Activated CD8-positive, alpha-beta memory T cell treated with anti-CD3 and anti-CD28 coated beads, Interleukin-2, amount 10 ng/mL, durations not matched to agents 7 days and 5 days (primary cell): ENCODE measurements at regions not wholly inside any gene's neighbourhood (a gene's known extent, or its start where the extent isn't known, plus 50 kb on each side); places are given as distances from the start of the nearest gene placed in this dataset.

ENCODE experiments used
- ATAC-seq: fragments of 150-1000 bp; cut with Tn5 transposase; one replicate; pipeline ENCODE4 v1.10.0; 2021; ENCODE audit warnings: moderate library complexity
- CTCF ChIA-PET: fragments of 350-600 bp; sonication (Branson Sonifier 250); formaldehyde crosslinking; loops from one replicate; lab custom pipeline; 2021; ENCODE audit warnings: antibody characterized with exemption; lab: Charles Lee
- DNase-seq: peaks from one replicate; pipeline ENCODE4 v3.0.0-alpha.2; 2020
- H3K27ac Mint-ChIP-seq: one replicate; pipeline ENCODE4 v1.8.0; 2021; ENCODE audit warnings: mild to moderate bottlenecking, mixed read lengths
- H3K27me3 Mint-ChIP-seq: one replicate; pipeline ENCODE4 v1.8.0; 2021; ENCODE audit warnings: mixed read lengths
- H3K36me3 Mint-ChIP-seq: one replicate; pipeline ENCODE4 v1.8.0; 2021; ENCODE audit warnings: mild to moderate bottlenecking, mixed read lengths
- H3K4me1 Mint-ChIP-seq: one replicate; pipeline ENCODE4 v1.8.0; 2021; ENCODE audit warnings: mixed read lengths
- H3K4me3 Mint-ChIP-seq: one replicate; pipeline ENCODE4 v1.8.0; 2021; ENCODE audit warnings: mild to moderate bottlenecking, moderate library complexity, mixed read lengths
- H3K9me3 Mint-ChIP-seq: one replicate; pipeline ENCODE4 v1.8.0; 2022; ENCODE audit warnings: low read depth, mixed read lengths

DNA sequence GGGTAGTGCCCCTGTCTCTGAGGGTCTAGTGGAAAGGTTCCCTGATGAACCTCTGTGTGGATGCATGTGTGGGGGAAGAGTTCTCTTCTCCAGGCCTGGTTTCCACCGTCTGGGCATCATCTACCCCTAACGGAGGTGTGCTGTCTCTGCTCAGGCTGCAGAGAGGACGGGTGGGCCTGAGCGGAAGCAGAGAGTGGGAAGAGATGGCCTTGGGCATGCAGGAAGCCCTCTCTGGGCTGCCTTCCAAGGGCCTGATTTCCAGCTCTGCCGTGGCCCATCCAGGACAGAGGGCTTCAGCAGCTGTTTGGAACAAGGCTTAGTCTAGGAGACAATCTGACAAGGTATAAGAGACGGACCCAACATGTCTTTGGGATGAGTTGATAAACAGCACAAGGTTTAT lies 220.1 kb upstream of the DTNBP1 start:
- H3K4me3 Mint-ChIP-seq: no peak overlapping the region
- peaks cover 19% of the 10 kb centered on the region for H3K4me1 Mint-ChIP-seq
- H3K27me3 Mint-ChIP-seq: peaks cover 5% of the 10 kb centered on the region
- no peak overlapping the region for H3K27ac Mint-ChIP-seq
- no peaks in the 10 kb centered on the region for H3K36me3 Mint-ChIP-seq
- DNase-seq (no peak), ATAC-seq (no peak)
- CTCF ChIA-PET: no interaction called here
- H3K9me3 Mint-ChIP-seq: no peaks in the 10 kb centered on the region

DNA sequence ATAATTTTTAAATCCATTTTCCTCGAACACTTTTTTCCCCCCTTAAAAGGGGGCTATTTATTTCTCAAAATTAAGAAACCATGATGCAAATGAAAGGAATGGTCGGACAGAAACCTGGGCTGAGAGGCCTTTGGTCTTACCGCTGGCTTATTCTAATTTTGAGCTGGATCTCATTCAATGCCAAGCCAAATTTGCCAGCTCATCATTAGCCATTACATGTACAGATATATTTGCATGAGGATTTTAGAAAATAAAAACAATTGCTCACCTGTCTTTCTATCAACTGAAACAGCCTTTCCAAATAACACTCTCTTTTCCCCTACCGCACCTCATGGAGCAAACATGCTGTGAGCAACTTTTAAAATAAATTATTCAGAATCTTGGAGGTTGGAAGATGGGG lies 219.5 kb upstream of the DTNBP1 start:
- Mint-ChIP-seq H3K9me3 (no peaks in the 10 kb centered on the region), H3K27me3 (peaks cover 3% of the 10 kb centered on the region), H3K27ac (no peak overlapping the region), H3K4me3 (no peak overlapping the region), H3K4me1 (peaks cover 19% of the 10 kb centered on the region), H3K36me3 (no peaks in the 10 kb centered on the region)
- ATAC-seq: no peak
- DNase-seq: no peak
- CTCF ChIA-PET: no interaction called here

- CTCF ChIA-PET: interaction anchor here (1.4 kb wide), 1 partner anchor 190 kb away, joined by 3 read pairs; no protein-coding TSS in a partner anchor
- peaks cover 7% of the 10 kb centered on the region for H3K27me3 Mint-ChIP-seq
- H3K36me3 Mint-ChIP-seq: no peaks in the 10 kb centered on the region
- H3K9me3 Mint-ChIP-seq: no peaks in the 10 kb centered on the region
- peaks cover 27% of the 10 kb centered on the region for H3K4me1 Mint-ChIP-seq
- no peak for ATAC-seq
- no peak overlapping the region for H3K27ac Mint-ChIP-seq
- no peak for DNase-seq
- H3K4me3 Mint-ChIP-seq: no peak overlapping the region
Measured at GRCh38 chr6:15881150-15881549, 218.3 kb upstream of the DTNBP1 start.

- Mint-ChIP-seq H3K9me3 (no peaks in the 10 kb centered on the region), H3K36me3 (no peaks in the 10 kb centered on the region), H3K27me3 (peaks cover 7% of the 10 kb centered on the region), H3K4me1 (peaks cover 27% of the 10 kb centered on the region), H3K27ac (no peak overlapping the region), H3K4me3 (no peak overlapping the region)
- no peak for ATAC-seq
- no peak for DNase-seq
- CTCF ChIA-PET: interaction anchor here (1.0 to 1.4 kb wide), 4 partner anchors 19 to 303 kb away, joined by 3 to 4 read pairs (median 3); no protein-coding TSS in a partner anchor
Measured at GRCh38 chr6:15880262-15880973, 217.6 kb upstream of the DTNBP1 start.

DNA sequence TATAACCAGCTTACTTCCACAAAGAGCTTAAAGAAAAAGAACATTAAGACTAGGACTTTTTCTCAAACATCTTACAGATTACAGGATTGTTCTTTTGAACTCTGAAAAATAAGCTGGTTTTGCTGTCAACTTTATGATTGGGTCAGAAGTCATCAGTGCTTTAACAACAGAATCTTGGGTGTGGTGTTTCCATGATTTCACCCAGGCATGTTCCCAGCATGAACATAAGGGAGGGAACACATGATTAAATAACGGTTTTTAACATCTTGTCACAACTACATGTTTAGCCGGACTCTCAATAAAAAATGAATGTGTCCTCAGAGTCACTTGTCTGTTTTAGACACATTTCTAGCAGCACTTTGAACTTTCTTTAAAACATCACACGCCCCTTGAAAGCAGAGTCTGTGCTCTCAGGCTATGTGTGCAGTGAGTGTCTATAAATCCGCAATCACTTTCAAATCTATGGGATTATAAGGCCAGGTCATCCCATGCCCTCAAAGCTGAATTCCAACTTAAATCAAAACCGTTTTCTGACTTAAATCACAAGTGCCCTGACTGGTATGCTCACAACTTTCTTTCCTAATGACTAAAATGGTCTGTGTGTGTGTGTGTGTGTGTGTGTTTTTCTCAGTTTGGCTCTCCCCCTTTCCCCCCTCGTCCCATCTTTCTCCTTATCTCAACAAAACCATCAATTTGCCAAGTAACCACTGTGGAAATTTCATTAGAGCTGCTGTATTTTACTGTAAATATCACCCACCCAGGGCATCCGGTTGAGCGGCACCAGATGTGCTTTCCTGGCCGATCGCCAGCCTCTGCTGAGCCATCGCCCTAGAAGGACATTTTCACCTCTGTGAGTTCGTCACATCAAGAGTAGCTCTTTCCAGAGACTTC lies 216.8 kb upstream of the DTNBP1 start:
- Mint-ChIP-seq H3K27me3 (peaks cover 7% of the 10 kb centered on the region), H3K9me3 (no peaks in the 10 kb centered on the region), H3K4me1 (peaks cover 27% of the 10 kb centered on the region), H3K27ac (no peak overlapping the region), H3K36me3 (no peaks in the 10 kb centered on the region), H3K4me3 (no peak overlapping the region)
- ATAC-seq: peak; percentile 69
- CTCF ChIA-PET: interaction anchor here (1.0 to 1.4 kb wide), 3 partner anchors 19 to 304 kb away, joined by 3 to 4 read pairs (median 3); no protein-coding TSS in a partner anchor
- peak; percentile 65 for DNase-seq

DNA sequence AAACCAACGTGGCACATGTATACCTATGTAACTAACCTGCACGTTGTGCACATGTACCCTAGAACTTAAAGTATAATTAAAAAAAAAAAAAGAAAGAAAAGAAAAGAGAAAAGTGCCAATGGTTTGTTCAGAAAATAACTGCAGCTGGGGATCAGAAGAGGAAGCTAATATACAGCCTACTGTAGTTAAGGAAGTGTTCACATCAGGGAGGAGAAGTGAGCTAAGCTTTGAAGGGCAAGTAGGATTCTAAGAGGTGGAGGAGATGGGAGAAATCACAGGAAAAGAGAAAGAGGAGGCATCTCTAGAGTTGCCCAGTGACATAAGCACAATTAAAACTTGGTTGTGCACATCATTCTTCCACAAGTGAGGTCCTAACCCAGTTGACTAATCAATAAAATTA lies 214.4 kb upstream of the DTNBP1 start:
- H3K27me3 Mint-ChIP-seq: peaks cover 7% of the 10 kb centered on the region
- CTCF ChIA-PET: no interaction called here
- H3K4me3 Mint-ChIP-seq: no peak overlapping the region
- H3K4me1 Mint-ChIP-seq: peaks cover 29% of the 10 kb centered on the region
- no peak for DNase-seq
- no peak for ATAC-seq
- no peak overlapping the region for H3K27ac Mint-ChIP-seq
- no peaks in the 10 kb centered on the region for H3K9me3 Mint-ChIP-seq
- no peaks in the 10 kb centered on the region for H3K36me3 Mint-ChIP-seq

DNA sequence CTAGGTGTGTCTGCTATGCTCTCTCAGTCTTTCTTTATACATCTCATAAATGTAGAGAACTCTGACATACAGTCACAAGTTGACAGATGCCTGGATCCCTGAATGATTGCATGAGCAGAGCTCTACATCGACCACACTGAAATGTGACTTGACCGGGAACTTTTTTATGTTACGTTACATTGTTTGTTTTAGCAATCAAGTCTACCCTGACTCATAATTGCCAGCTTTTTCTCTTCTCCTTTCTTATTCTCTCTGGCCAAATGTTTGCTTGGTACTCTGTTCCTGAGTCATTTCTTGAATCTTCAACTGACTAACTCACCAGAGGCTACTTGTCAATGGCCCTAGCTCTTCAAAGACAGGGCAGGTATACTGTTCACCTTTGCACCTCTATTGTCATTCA lies 213.6 kb upstream of the DTNBP1 start:
- Mint-ChIP-seq H3K27ac (no peak overlapping the region), H3K4me1 (peaks cover 26% of the 10 kb centered on the region), H3K4me3 (no peak overlapping the region), H3K36me3 (no peaks in the 10 kb centered on the region), H3K27me3 (peaks cover 10% of the 10 kb centered on the region), H3K9me3 (no peaks in the 10 kb centered on the region)
- DNase-seq: no peak
- CTCF ChIA-PET: no interaction called here
- ATAC-seq: peak; percentile 20

DNA sequence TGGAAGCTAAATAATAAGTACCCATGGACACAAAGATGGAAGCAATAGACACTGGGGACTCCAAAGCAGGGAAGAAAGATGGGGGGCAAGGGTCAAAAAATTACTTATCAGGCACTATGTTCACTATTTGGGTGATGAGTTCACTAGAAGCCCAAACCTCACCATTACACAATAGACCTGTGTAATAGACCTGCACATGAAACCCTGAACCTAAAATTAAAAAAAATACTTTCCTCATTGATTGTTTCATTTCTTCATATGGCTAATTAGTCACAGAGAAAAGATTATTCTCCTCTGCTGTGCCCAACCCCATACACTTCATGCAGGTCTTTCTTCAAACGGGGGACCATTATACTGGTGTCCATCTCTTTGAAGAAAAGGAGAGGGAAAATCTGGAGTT lies 213.0 kb upstream of the DTNBP1 start:
- H3K27ac Mint-ChIP-seq: no peak overlapping the region
- H3K4me3 Mint-ChIP-seq: no peak overlapping the region
- peaks cover 22% of the 10 kb centered on the region for H3K4me1 Mint-ChIP-seq
- no peak for DNase-seq
- H3K27me3 Mint-ChIP-seq: peaks cover 16% of the 10 kb centered on the region
- CTCF ChIA-PET: no interaction called here
- H3K36me3 Mint-ChIP-seq: no peaks in the 10 kb centered on the region
- H3K9me3 Mint-ChIP-seq: no peaks in the 10 kb centered on the region
- ATAC-seq: no peak

DNA sequence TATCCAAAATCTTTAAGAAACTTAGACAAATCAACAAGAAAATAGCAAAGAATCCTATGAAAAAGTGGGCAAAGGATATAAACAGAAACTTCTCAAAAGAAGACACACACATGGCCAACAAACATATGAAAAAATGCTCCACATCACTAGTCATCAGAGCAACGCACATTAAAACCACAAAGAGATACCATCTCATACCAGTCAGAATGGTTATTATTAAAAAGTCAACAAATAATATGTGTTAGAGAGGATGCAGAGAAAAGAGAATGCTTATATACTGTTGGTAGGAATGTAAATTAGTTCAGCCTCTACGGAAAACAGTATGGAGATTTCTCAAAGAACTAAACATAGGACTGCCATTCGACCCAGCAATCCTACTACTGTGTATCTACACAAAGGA lies 212.0 kb upstream of the DTNBP1 start:
- Mint-ChIP-seq H3K4me1 (peaks cover 13% of the 10 kb centered on the region), H3K9me3 (no peaks in the 10 kb centered on the region), H3K27ac (no peak overlapping the region), H3K27me3 (peaks cover 25% of the 10 kb centered on the region), H3K36me3 (no peaks in the 10 kb centered on the region), H3K4me3 (no peak overlapping the region)
- CTCF ChIA-PET: no interaction called here
- DNase-seq (no peak), ATAC-seq (no peak)

- Mint-ChIP-seq H3K27ac (no peak overlapping the region), H3K4me1 (peaks cover 9% of the 10 kb centered on the region), H3K36me3 (no peaks in the 10 kb centered on the region), H3K9me3 (no peaks in the 10 kb centered on the region), H3K4me3 (no peak overlapping the region), H3K27me3 (peaks cover 25% of the 10 kb centered on the region)
- DNase-seq (no peak), ATAC-seq (no peak)
- CTCF ChIA-PET: no interaction called here
Measured at GRCh38 chr6:15874326-15874725, 211.5 kb upstream of the DTNBP1 start.

DNA sequence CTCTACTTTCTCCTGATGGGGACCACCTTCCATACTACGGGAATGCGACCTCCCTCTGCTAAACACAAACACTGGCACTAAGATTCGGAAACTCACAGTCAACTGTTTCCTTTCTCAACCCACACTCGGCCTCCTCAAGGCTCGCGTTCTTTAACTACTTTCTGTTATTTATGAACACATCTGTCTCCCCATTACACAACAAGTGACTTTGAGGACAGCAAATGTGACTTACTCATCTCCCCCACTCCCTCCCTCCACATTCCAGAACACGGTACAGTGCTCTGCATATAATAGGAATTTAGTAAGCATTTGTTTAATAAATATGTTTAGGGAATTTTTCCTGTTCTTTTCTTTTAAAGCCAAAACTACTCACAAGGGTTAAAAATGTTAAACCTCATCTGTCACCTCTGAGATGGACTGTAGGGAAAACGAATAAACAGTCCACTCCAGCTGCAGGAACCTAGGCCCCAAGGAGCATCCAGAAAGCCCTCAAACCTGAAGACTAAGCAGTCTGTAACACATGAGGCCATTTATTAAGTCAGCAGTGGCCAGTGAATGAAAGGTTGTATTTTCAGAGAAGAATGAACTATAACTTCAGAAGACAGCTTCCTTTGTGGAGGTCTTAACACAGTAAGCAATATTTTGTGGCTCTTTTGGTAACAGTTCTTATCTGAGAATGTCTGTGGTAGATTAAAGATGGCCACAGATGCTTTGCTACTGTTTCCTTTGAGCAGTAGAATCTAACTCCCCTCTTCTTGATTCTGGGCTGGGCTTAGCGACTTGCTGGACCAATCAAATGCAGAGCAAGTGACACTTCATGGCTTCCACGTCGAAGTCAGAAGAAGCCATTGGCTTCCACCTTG lies 209.6 kb upstream of the DTNBP1 start:
- Mint-ChIP-seq H3K27me3 (peaks cover 25% of the 10 kb centered on the region), H3K4me1 (peaks cover 9% of the 10 kb centered on the region), H3K27ac (no peak overlapping the region), H3K4me3 (no peak overlapping the region), H3K9me3 (no peaks in the 10 kb centered on the region), H3K36me3 (no peaks in the 10 kb centered on the region)
- ATAC-seq (no peak), DNase-seq (no peak)
- CTCF ChIA-PET: no interaction called here

- peaks cover 2% of the 10 kb centered on the region for H3K4me1 Mint-ChIP-seq
- H3K27ac Mint-ChIP-seq: no peak overlapping the region
- H3K27me3 Mint-ChIP-seq: peaks cover 26% of the 10 kb centered on the region
- no peak for ATAC-seq
- H3K36me3 Mint-ChIP-seq: no peaks in the 10 kb centered on the region
- H3K4me3 Mint-ChIP-seq: no peak overlapping the region
- CTCF ChIA-PET: no interaction called here
- no peak for DNase-seq
- H3K9me3 Mint-ChIP-seq: no peaks in the 10 kb centered on the region
Measured at GRCh38 chr6:15871276-15871675, 208.4 kb upstream of the DTNBP1 start.
